RWPE1 (cell line): ENCODE measurements at regions not wholly inside any gene's neighbourhood (a gene's known extent, or its start where the extent isn't known, plus 50 kb on each side); places are given as distances from the start of the nearest gene placed in this dataset.

Experiments used
- CTCF ChIA-PET: fragments of 350-600 bp; sonication (Branson Sonifier 250); formaldehyde crosslinking; extraction: SDS; loops from one replicate; lab custom pipeline; 2021; lab: Yijun Ruan, JAX
- POLR2A ChIA-PET: fragments of 400-600 bp; formaldehyde crosslinking; extraction: SDS; loops from one replicate; lab custom pipeline; 2020; ENCODE audit warnings: antibody characterized with exemption; ENCODE audit not compliant: low non-redundant PET; lab: Yijun Ruan, JAX
- DNase-seq: peaks from one replicate; pipeline ENCODE4 v3.0.0; 2012; ENCODE audit warnings: low spot score
- H3K27ac ChIP-seq: fragments of 450-650 bp; 2 replicates; pipeline ENCODE4 v1.5.1; 2017
- TF ChIP-seq, protein P1 (sequence below): fragments of 450-650 bp; conservative IDR thresholded peaks from 2 replicates; pipeline ENCODE4 v1.5.1; 2017; ENCODE audit warnings: low read depth, mild to moderate bottlenecking

DNA sequence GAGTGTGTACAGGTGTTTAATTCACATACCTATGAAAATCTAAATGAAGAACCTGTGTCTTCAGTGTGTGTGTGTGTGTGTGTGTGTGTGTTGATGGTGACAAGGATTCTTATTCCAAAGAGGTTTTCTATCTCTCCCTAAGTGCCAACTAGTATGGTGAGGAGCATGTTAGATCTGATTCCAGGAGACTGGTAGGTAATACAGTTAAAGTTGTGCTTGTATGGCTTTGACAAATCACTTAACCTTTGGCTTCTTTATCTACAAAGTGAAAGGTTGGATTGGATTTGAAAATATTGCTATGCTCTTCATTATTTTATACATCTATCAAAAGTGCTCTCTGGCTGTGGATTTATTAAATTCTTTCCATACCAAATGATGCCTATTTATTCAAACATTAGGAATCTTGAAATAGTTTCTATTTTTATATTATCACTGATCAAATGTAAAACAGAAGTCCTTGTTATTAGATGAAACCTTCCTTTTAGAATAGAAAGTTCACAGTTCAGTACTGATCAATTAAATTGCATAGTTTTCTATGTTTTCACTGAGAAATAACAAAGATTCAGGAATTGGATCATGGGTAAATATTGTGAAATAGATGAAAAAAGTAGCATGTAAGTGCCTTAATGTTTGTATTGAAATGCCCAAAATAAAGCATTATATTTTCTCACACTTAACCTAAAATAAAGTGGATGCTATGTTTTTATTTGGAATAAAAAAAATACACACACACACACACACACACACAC is 84.4 kb upstream of the MLIP start:
- POLR2A ChIA-PET = no interaction called here
- no peak overlapping the region for H3K27ac ChIP-seq
- CTCF ChIA-PET = no interaction called here
- DNase-seq = no peak
- TF ChIP-seq, protein P1, sequence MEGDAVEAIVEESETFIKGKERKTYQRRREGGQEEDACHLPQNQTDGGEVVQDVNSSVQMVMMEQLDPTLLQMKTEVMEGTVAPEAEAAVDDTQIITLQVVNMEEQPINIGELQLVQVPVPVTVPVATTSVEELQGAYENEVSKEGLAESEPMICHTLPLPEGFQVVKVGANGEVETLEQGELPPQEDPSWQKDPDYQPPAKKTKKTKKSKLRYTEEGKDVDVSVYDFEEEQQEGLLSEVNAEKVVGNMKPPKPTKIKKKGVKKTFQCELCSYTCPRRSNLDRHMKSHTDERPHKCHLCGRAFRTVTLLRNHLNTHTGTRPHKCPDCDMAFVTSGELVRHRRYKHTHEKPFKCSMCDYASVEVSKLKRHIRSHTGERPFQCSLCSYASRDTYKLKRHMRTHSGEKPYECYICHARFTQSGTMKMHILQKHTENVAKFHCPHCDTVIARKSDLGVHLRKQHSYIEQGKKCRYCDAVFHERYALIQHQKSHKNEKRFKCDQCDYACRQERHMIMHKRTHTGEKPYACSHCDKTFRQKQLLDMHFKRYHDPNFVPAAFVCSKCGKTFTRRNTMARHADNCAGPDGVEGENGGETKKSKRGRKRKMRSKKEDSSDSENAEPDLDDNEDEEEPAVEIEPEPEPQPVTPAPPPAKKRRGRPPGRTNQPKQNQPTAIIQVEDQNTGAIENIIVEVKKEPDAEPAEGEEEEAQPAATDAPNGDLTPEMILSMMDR = no peak

- CTCF ChIA-PET = no interaction called here
Observed at GRCh38 chr6:54028170-54028569, 83.1 kb upstream of the MLIP start.

DNA sequence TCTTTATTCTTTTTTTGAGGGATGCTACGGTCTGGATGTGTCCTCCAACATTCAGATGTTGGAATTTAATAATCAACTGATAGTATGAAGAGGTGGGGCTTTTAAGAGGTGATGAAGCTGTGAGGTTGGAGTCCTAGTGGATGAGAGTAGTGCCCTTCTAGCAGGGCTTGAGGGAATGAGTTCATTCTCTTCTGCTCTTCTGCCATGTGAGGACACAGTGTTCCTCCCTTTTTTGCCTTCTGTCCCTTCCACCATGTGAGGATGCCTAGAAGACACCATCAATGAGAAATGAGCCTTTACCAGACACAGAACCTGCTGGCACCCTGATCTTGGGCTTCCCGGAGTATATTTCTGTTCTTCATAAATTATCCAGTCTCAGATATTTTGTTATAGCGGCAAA is 82.1 kb upstream of the MLIP start:
- H3K27ac ChIP-seq = no peak overlapping the region
- POLR2A ChIA-PET = no interaction called here
- CTCF ChIA-PET = interaction anchor here (0.6 kb wide), 1 partner anchor 657 kb away, joined by 3 read pairs; no protein-coding TSS in a partner anchor
- DNase-seq = no peak
- TF ChIP-seq, protein P1 = no peak

More at GRCh38 chr6:54028170-54028569, 83.1 kb upstream of the MLIP start:
- DNase-seq = no peak
- TF ChIP-seq, protein P1 = no peak
- POLR2A ChIA-PET = no interaction called here
- H3K27ac ChIP-seq = no peak overlapping the region

GRCh38 chr6:54031169-54031568 is 80.1 kb upstream of the MLIP start:
- no peak overlapping the region for H3K27ac ChIP-seq
- TF ChIP-seq, protein P1 = no peak
- no peak for DNase-seq
- CTCF ChIA-PET = no interaction called here
- POLR2A ChIA-PET = interaction anchor here (0.6 kb wide), 1 partner anchor 443 kb away, joined by 5 read pairs; no protein-coding TSS in a partner anchor

- POLR2A ChIA-PET = no interaction called here
- TF ChIP-seq, protein P1 = no peak
- CTCF ChIA-PET = no interaction called here
- no peak overlapping the region for H3K27ac ChIP-seq
- DNase-seq = no peak
Observed at GRCh38 chr6:54037277-54037779, 73.9 kb upstream of the MLIP start.

DNA sequence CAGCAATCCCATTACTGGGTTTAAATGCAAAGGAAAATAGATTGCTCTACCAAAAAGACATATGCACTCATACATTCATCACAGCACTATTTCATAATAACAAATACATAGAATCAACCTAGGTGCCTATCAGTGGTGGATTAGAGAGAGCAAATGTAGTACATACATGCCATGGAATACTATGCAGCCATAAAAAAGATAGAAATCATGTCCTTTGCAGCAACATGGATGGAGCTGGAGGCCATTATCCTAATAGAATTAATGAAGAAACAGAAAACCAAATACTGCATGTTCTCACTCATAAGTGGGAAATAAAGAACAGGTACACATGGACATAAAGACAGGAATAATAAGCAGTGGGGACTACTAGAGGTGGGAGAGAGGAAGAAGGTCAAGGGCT is 70.7 kb upstream of the MLIP start:
- TF ChIP-seq, protein P1 = no peak
- ChIA-PET CTCF (interaction anchor here (0.6 kb wide), 1 partner anchor 204 kb away, joined by 3 read pairs; no protein-coding TSS in a partner anchor), POLR2A (no interaction called here)
- DNase-seq = no peak
- H3K27ac ChIP-seq = no peak overlapping the region
